IMR-90 (cell line): ENCODE measurements at regions not wholly inside any gene's neighbourhood (a gene's known extent, or its start where the extent isn't known, plus 50 kb on each side); places are given as distances from the start of the nearest gene placed in this dataset.

Experiments
- ATAC-seq: fragments of 200-7000 bp; cut with Tn5 transposase; 2 replicates; pipeline ENCODE4 v1.9.1; 2020; ENCODE audit warnings: low read depth, mild to moderate bottlenecking, moderate library complexity
- BruUV-seq: library from RNA; stranded (reverse); fragments of 400-500 nt; replicated peaks from 2 replicates; lab custom pipeline; 2021; lab: Mats Ljungman, UMichigan
- CTCF ChIA-PET: fragments of 300-600 bp; formaldehyde crosslinking; extraction: SDS; loops from one replicate; lab custom pipeline; 2021; ENCODE audit warnings: antibody characterized with exemption; lab: Yijun Ruan, JAX
- POLR2A ChIA-PET: fragments of 300-600 bp; sonication (Branson Sonifier 250); formaldehyde crosslinking; loops from one replicate; lab custom pipeline; 2022; ENCODE audit warnings: antibody characterized with exemption; ENCODE audit not compliant: unreplicated experiment; lab: Charles Lee
- DNase-seq: peaks from one replicate; pipeline ENCODE4 v3.0.0; 2013
- H2AFZ ChIP-seq: replicated peaks from 2 replicates; pipeline ENCODE3; 2013; ENCODE audit warnings: low read length, mild to moderate bottlenecking; ENCODE audit not compliant: poor library complexity
- H2AK5ac ChIP-seq: 2 replicates; pipeline ENCODE4 v1.6.1; 2013; ENCODE audit warnings: low read depth, low read length, inconsistent platforms
- H2AK9ac ChIP-seq: replicated peaks from 2 replicates; pipeline ENCODE3; 2013; ENCODE audit warnings: mild to moderate bottlenecking, low read depth, low read length, moderate library complexity; ENCODE audit not compliant: poor library complexity
- H2BK120ac ChIP-seq: 2 replicates; pipeline ENCODE4 v1.6.1; 2013; ENCODE audit warnings: low read depth, low read length, inconsistent platforms
- H2BK15ac ChIP-seq: 3 replicates; pipeline ENCODE4 v1.6.1; 2013; ENCODE audit warnings: low read depth, low read length, inconsistent platforms
- H2BK20ac ChIP-seq: 2 replicates; pipeline ENCODE4 v1.6.1; 2013; ENCODE audit warnings: low read depth, mild to moderate bottlenecking, inconsistent platforms, low read length, moderate library complexity
- H2BK5ac ChIP-seq: 2 replicates; pipeline ENCODE4 v1.6.1; 2013; ENCODE audit warnings: mild to moderate bottlenecking, low read depth, low read length, inconsistent platforms; ENCODE audit not compliant: poor library complexity, severe bottlenecking
- H3K14ac ChIP-seq: replicated peaks from 2 replicates; pipeline ENCODE4 v1.6.1; 2013; ENCODE audit warnings: low read depth, low read length, inconsistent platforms
- H3K18ac ChIP-seq: 2 replicates; pipeline ENCODE4 v1.6.1; 2013; ENCODE audit warnings: low read depth, low read length, control low read depth
- H3K23ac ChIP-seq: 2 replicates; pipeline ENCODE4 v1.6.1; 2013; ENCODE audit warnings: low read depth, low read length, inconsistent platforms
- H3K27ac ChIP-seq: 2 replicates; pipeline ENCODE4 v1.5.1; 2013; ENCODE audit warnings: mild to moderate bottlenecking, control low read depth, low read length; ENCODE audit not compliant: insufficient read depth
- H3K27me3 ChIP-seq: 2 replicates; pipeline ENCODE4 v1.6.1; 2013; ENCODE audit warnings: low read length; ENCODE audit not compliant: control insufficient read depth, insufficient read depth
- H3K36me3 ChIP-seq: 2 replicates; pipeline ENCODE4 v1.6.1; 2013; ENCODE audit warnings: low read length, mixed read lengths; ENCODE audit not compliant: control insufficient read depth, insufficient read depth
- H3K4ac ChIP-seq: 2 replicates; pipeline ENCODE4 v1.6.1; 2013; ENCODE audit warnings: low read depth, low read length, inconsistent platforms
- H3K4me1 ChIP-seq: 2 replicates; pipeline ENCODE4 v1.6.1; 2013; ENCODE audit warnings: low read length, mixed read lengths; ENCODE audit not compliant: control insufficient read depth, insufficient read depth
- H3K4me2 ChIP-seq: 2 replicates; pipeline ENCODE4 v1.6.1; 2013; ENCODE audit warnings: low read depth, mild to moderate bottlenecking, control low read depth, low read length, moderate library complexity
- H3K4me3 ChIP-seq: 2 replicates; pipeline ENCODE4 v1.5.1; 2013; ENCODE audit warnings: low read depth, mild to moderate bottlenecking, control low read depth, low read length, moderate library complexity; ENCODE audit not compliant: insufficient read depth
- H3K56ac ChIP-seq: 2 replicates; pipeline ENCODE4 v1.6.1; 2013; ENCODE audit warnings: low read length, inconsistent platforms; ENCODE audit not compliant: insufficient read depth; ENCODE audit errors: extremely low read depth
- H3K79me1 ChIP-seq, 2 experiments: 2 replicates each; pipeline ENCODE4 v1.6.1; 2013; ENCODE audit warnings: low read length in 2 of 2, inconsistent platforms in 1 of 2, low read depth in 1 of 2
- H3K9ac ChIP-seq: 2 replicates; pipeline ENCODE4 v1.6.1; 2013; ENCODE audit warnings: low read depth, low read length, control low read depth
- H3K9me1 ChIP-seq: 2 replicates; pipeline ENCODE4 v1.6.1; 2013; ENCODE audit warnings: low read length, inconsistent platforms; ENCODE audit not compliant: insufficient read depth
- H3K9me3 ChIP-seq: 2 replicates; pipeline ENCODE4 v1.6.1; 2013; ENCODE audit warnings: low read length; ENCODE audit not compliant: control insufficient read depth, insufficient read depth
- H4K20me1 ChIP-seq: 2 replicates; pipeline ENCODE4 v1.6.1; 2013; ENCODE audit warnings: low read length, inconsistent platforms; ENCODE audit not compliant: insufficient read depth
- H4K5ac ChIP-seq: 2 replicates; pipeline ENCODE4 v1.6.1; 2013; ENCODE audit warnings: mild to moderate bottlenecking, low read depth, low read length, control low read depth
- H4K8ac ChIP-seq, 2 experiments: 2 replicates each; pipeline ENCODE4 v1.6.1; 2013; ENCODE audit warnings: low read depth in 2 of 2, low read length in 2 of 2, control low read depth in 1 of 2, inconsistent platforms in 1 of 2
- H4K91ac ChIP-seq: 2 replicates; pipeline ENCODE4 v1.6.1; 2013; ENCODE audit warnings: low read depth, low read length, inconsistent platforms; ENCODE audit not compliant: insufficient read depth
- CEBPB ChIP-seq: IDR thresholded peaks from 2 replicates; pipeline ENCODE4 v1.6.1; 2012; ENCODE audit warnings: low read depth, low read length, improper control_type of control experiment
- RCOR1 ChIP-seq: IDR thresholded peaks from 2 replicates; pipeline ENCODE4 v1.6.1; 2012; ENCODE audit warnings: mild to moderate bottlenecking, low read length, improper control_type of control experiment; ENCODE audit not compliant: insufficient replicate concordance
- WGBS, 2 experiments: methylation state at CpG; one replicate each; pipeline versions ENCODE4 v1.1.5 to v1.1.7; 2013; ENCODE audit warnings: missing lambda C conversion rate in 2 of 2; ENCODE audit not compliant: insufficient read length in 1 of 2; ENCODE audit errors: extremely low coverage in 2 of 2; 5-methylcytosine and 5-hydroxymethylcytosine counted together
- dilution Hi-C: fragments of 300-500 bp; cut with HindIII; formaldehyde crosslinking; loops from one replicate; pipeline ENCODE4 v1.14.3; 2018; ENCODE audit warnings: low sequenced_read_pairs; ENCODE audit not compliant: unreplicated experiment
- in situ Hi-C: fragments of 300-500 bp; cut with MboI; formaldehyde crosslinking; loops from 3 replicates; pipeline ENCODE4 v1.14.3; 2019; ENCODE audit warnings: low sequenced_read_pairs, inconsistent platforms, mixed read lengths
- intact Hi-C: fragments of 100-400 bp; cut with micrococcal nuclease; formaldehyde crosslinking; loops from 2 replicates; pipeline ENCODE4 v1.10.0; 2022

DNA sequence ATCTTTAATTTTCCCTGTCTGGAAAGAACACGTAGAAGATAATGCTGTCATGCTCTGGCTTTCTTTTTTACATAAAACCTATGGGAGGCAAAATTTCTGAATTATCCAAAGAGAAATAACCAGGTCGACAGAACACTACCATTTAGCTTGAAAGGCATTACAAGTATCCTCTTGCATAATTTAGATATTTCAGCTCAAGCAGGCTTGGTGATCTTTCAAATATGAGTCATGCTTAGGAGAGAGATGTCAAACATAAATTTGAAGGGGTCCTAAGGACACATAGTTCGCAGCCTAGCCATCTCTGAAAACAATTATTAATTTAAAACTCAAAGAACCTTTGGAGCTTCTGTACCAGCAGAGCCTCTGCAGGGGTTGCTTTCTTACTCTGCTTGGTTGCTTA lies 100.9 kb downstream of the FAS start:
- H3K27me3 ChIP-seq: no peaks in the 10 kb centered on the region
- POLR2A ChIA-PET: no interaction called here
- peak overlapping the region; percentile 10; the same call in 1 of the 2 replicates for H3K4me2 ChIP-seq
- TF ChIP-seq CEBPB (peak; percentile 33; the same call in 1 of the 2 replicates), RCOR1 (no peak)
- H3K4ac ChIP-seq: no peak overlapping the region
- no peak overlapping the region for H3K23ac ChIP-seq
- no peak overlapping the region for H3K9ac ChIP-seq
- H4K8ac ChIP-seq: no peak overlapping the region
- no peak overlapping the region for H2AK9ac ChIP-seq
- H3K9me3 ChIP-seq: no peaks in the 10 kb centered on the region
- DNase-seq: peak; percentile 39
- no peaks in the 10 kb centered on the region for H4K20me1 ChIP-seq
- H3K14ac ChIP-seq: no peak overlapping the region
- H2BK120ac ChIP-seq: no peak overlapping the region
- dilution Hi-C loops: no loop called here
- no peak overlapping the region for H3K4me3 ChIP-seq
- H3K18ac ChIP-seq: no peak overlapping the region; the same call in 1 of the 2 replicates
- H4K5ac ChIP-seq: no peak overlapping the region
- peaks cover 14% of the 10 kb centered on the region for H3K4me1 ChIP-seq
- H3K79me1 ChIP-seq: no peaks in the 10 kb centered on the region
- CTCF ChIA-PET: no interaction called here
- in situ Hi-C loops: no loop called here
- no peak overlapping the region for H2BK5ac ChIP-seq
- no peaks in the 10 kb centered on the region for H3K36me3 ChIP-seq
- no peak overlapping the region for H4K91ac ChIP-seq
- H2AK5ac ChIP-seq: no peak overlapping the region
- intact Hi-C loops: loop anchor here (1.0 kb wide), 1 partner anchor 11 kb away; no protein-coding TSS in a partner anchor
- peak; percentile 37; the same call in 1 of the 2 replicates for ATAC-seq
- BruUV-seq: no TSS peak
- H2AFZ ChIP-seq: no peak overlapping the region
- H2BK20ac ChIP-seq: no peak overlapping the region
- H3K56ac ChIP-seq: no peak overlapping the region
- H3K9me1 ChIP-seq: peaks cover 9% of the 10 kb centered on the region; the same call in 1 of the 2 replicates
- no CpG with 5 or more reads among the region's 3 CpGs for WGBS, 2 experiments
- H2BK15ac ChIP-seq: no peak overlapping the region
- H3K27ac ChIP-seq: no peak overlapping the region
